ENCODE measurements at regions not wholly inside any gene's neighbourhood (a gene's known extent, or its start where the extent isn't known, plus 50 kb on each side); places are given as distances from the start of the nearest gene placed in this dataset.

GRCh38 chr2:133768256-133768655 lies 200.0 kb upstream of the NCKAP5 start:
- TF ChIP-seq, protein P1, sequence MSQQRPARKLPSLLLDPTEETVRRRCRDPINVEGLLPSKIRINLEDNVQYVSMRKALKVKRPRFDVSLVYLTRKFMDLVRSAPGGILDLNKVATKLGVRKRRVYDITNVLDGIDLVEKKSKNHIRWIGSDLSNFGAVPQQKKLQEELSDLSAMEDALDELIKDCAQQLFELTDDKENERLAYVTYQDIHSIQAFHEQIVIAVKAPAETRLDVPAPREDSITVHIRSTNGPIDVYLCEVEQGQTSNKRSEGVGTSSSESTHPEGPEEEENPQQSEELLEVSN (IDR thresholded peaks at IDR 0.05), result no peak
- no peak for TF ChIP-seq PHF8 (conservative IDR thresholded peaks at IDR 0.05; ENCODE audit: low read depth, low read length)
- no peak for TF ChIP-seq EGR1 (IDR thresholded peaks at IDR 0.05; ENCODE audit: borderline replicate concordance, low read depth, low read length)

Measured in H1 (cell line).